Uterus (tissue), 3 donors: ENCODE measurements at regions not wholly inside any gene's neighbourhood (a gene's known extent, or its start where the extent isn't known, plus 50 kb on each side); places are given as distances from the start of the nearest gene placed in this dataset.

Experiments
- DNase-seq, 2 donors: peaks; one replicate each; pipeline ENCODE4 v3.0.0-alpha.2; 2019 to 2020
- H3K27ac ChIP-seq, 2 donors: fragments of 200-600 bp; sonication (generic); 1 replicate in 1 of 2; 2 replicates in 1 of 2; pipeline ENCODE4 v1.5.1; 2016 to 2018
- H3K27me3 ChIP-seq, 2 donors: fragments of 200-600 bp; sonication (generic); one replicate each; pipeline ENCODE4 v1.5.1; 2018 to 2019; ENCODE audit warnings: control low read depth in 1 of 2
- H3K36me3 ChIP-seq, 2 donors: fragments of 200-600 bp; sonication (generic); one replicate each; pipeline ENCODE4 v1.5.1; 2019; ENCODE audit warnings: control low read depth in 1 of 2
- H3K4me1 ChIP-seq, 2 donors: fragments of 200-600 bp; sonication (generic); one replicate each; pipeline ENCODE4 v1.5.1; 2018 to 2019; ENCODE audit warnings: control low read depth in 1 of 2
- H3K4me3 ChIP-seq, 2 donors: fragments of 200-600 bp; sonication (generic); 1 replicate in 1 of 2; 2 replicates in 1 of 2; pipeline ENCODE4 v1.5.1; 2018 to 2019; ENCODE audit warnings: mild to moderate bottlenecking in 1 of 2
- H3K9me3 ChIP-seq, 2 donors: fragments of 200-600 bp; sonication (generic); one replicate each; pipeline ENCODE4 v1.5.1; 2019; ENCODE audit warnings: control low read depth in 1 of 2
- CTCF ChIP-seq, 4 experiments: fragments of 200-600 bp in 2 of 4; fragments of 450-650 bp in 2 of 4; sonication (generic) in 2 of 4; IDR thresholded peaks; one replicate each; pipeline ENCODE4 v1.5.1; 2016 to 2019; ENCODE audit warnings: antibody characterized with exemption in 4 of 4, mild to moderate bottlenecking in 2 of 4, moderate library complexity in 1 of 4
- POLR2A ChIP-seq, 2 donors: fragments of 450-650 bp; IDR thresholded peaks; one replicate each; pipeline ENCODE4 v1.6.1; 2016; ENCODE audit warnings: antibody characterized with exemption in 2 of 2, mild to moderate bottlenecking in 1 of 2, moderate library complexity in 1 of 2
- intact Hi-C: fragments of 100-400 bp; cut with DNase I; formaldehyde crosslinking; loops from one replicate; pipeline ENCODE4 v1.15.1; 2023; ENCODE audit warnings: low total_unique reads
- donor health status: DM: yes; HTN: yes; CAD: no.

GRCh38 chr15:38614621-38615020, 50.0 kb upstream of the RASGRP1 start:
- H3K4me3 ChIP-seq: no peak overlapping the region
- no peaks in the 10 kb centered on the region for H3K36me3 ChIP-seq
- no peak for TF ChIP-seq POLR2A (IDR thresholded peaks at IDR 0.05)
- TF ChIP-seq CTCF (IDR thresholded peaks at IDR 0.05): no peak
- no peaks in the 10 kb centered on the region for H3K9me3 ChIP-seq
- no peaks in the 10 kb centered on the region for H3K27me3 ChIP-seq
- H3K4me1 ChIP-seq: no peaks in the 10 kb centered on the region
- no peak for DNase-seq
- intact Hi-C loops: no loop called here
- no peak overlapping the region for H3K27ac ChIP-seq

GRCh38 chr15:38617831-38618230, 53.2 kb upstream of the RASGRP1 start:
- DNase-seq: no peak
- H3K4me3 ChIP-seq: no peak overlapping the region
- H3K36me3 ChIP-seq: no peaks in the 10 kb centered on the region
- no peaks in the 10 kb centered on the region for H3K27me3 ChIP-seq
- intact Hi-C loops: no loop called here
- H3K9me3 ChIP-seq: no peaks in the 10 kb centered on the region
- TF ChIP-seq POLR2A (IDR thresholded peaks at IDR 0.05): no peak
- no peak for TF ChIP-seq CTCF (IDR thresholded peaks at IDR 0.05)
- no peak overlapping the region for H3K27ac ChIP-seq
- no peaks in the 10 kb centered on the region for H3K4me1 ChIP-seq

- Histone ChIP-seq H3K9me3 (no peaks in the 10 kb centered on the region), H3K27ac (no peak overlapping the region), H3K36me3 (no peaks in the 10 kb centered on the region), H3K27me3 (no peaks in the 10 kb centered on the region), H3K4me3 (no peak overlapping the region), H3K4me1 (no peaks in the 10 kb centered on the region)
- no peak for DNase-seq
- TF ChIP-seq POLR2A (IDR thresholded peaks at IDR 0.05) (no peak), CTCF (IDR thresholded peaks at IDR 0.05) (no peak)
- intact Hi-C loops: no loop called here
Observed at GRCh38 chr15:38618242-38618955, 53.8 kb upstream of the RASGRP1 start.

- Histone ChIP-seq H3K27me3 (no peaks in the 10 kb centered on the region), H3K9me3 (no peaks in the 10 kb centered on the region), H3K27ac (no peak overlapping the region), H3K4me1 (no peaks in the 10 kb centered on the region), H3K36me3 (no peaks in the 10 kb centered on the region), H3K4me3 (no peak overlapping the region)
- no peak for TF ChIP-seq CTCF (IDR thresholded peaks at IDR 0.05)
- intact Hi-C loops: no loop called here
- DNase-seq: no peak
Observed at GRCh38 chr15:38620098-38620497, 55.5 kb upstream of the RASGRP1 start.

GRCh38 chr15:38620851-38621594, 56.4 kb upstream of the RASGRP1 start:
- Histone ChIP-seq H3K27me3 (no peaks in the 10 kb centered on the region), H3K4me3 (no peak overlapping the region), H3K27ac (no peak overlapping the region), H3K9me3 (no peaks in the 10 kb centered on the region), H3K36me3 (no peaks in the 10 kb centered on the region), H3K4me1 (no peaks in the 10 kb centered on the region)
- no peak for DNase-seq
- intact Hi-C loops: no loop called here
- TF ChIP-seq POLR2A (IDR thresholded peaks at IDR 0.05): no peak
- TF ChIP-seq CTCF (IDR thresholded peaks at IDR 0.05): no peak
